ENCODE measurements at regions not wholly inside any gene's neighbourhood (a gene's known extent, or its start where the extent isn't known, plus 50 kb on each side); places are given as distances from the start of the nearest gene placed in this dataset.
"Not testable (repeated sequence)": the region's sequence is repeated elsewhere in the genome, so short reads cannot be mapped to it uniquely, and the experiment has no call there.

- peaks cover 10% of the 10 kb centered on the region for H3K9me3 Mint-ChIP-seq
- no peak for DNase-seq (ENCODE audit: low spot score)
- H3K27me3 Mint-ChIP-seq (ENCODE audit: low read depth) = no peaks in the 10 kb centered on the region
- H3K27ac Mint-ChIP-seq = no peak overlapping the region
- H3K4me1 Mint-ChIP-seq (ENCODE audit: low read depth) = no peaks in the 10 kb centered on the region
- peaks cover 2% of the 10 kb centered on the region for H3K36me3 Mint-ChIP-seq (ENCODE audit: low read depth)
- H3K4me3 Mint-ChIP-seq = no peak overlapping the region
Observed at GRCh38 chr6:14582749-14583148, 465.2 kb downstream of the CD83 start.

GRCh38 chr6:14583826-14584225, 466.3 kb downstream of the CD83 start:
- Mint-ChIP-seq H3K4me1 (ENCODE audit: low read depth) (no peaks in the 10 kb centered on the region), H3K36me3 (ENCODE audit: low read depth) (peaks cover 2% of the 10 kb centered on the region), H3K9me3 (peaks cover 10% of the 10 kb centered on the region), H3K27ac (no peak overlapping the region), H3K27me3 (ENCODE audit: low read depth) (no peaks in the 10 kb centered on the region), H3K4me3 (no peak overlapping the region)
- DNase-seq (ENCODE audit: low spot score) = no peak

- Mint-ChIP-seq H3K4me3 (no peak overlapping the region), H3K4me1 (ENCODE audit: low read depth) (peaks cover 3% of the 10 kb centered on the region), H3K27me3 (ENCODE audit: low read depth) (no peaks in the 10 kb centered on the region), H3K27ac (no peak overlapping the region), H3K9me3 (peaks cover 10% of the 10 kb centered on the region), H3K36me3 (ENCODE audit: low read depth) (peaks cover 2% of the 10 kb centered on the region)
- DNase-seq (ENCODE audit: low spot score) = no peak
Observed at GRCh38 chr6:14584450-14584849, 466.9 kb downstream of the CD83 start.

GRCh38 chr6:14585689-14586088, 468.1 kb downstream of the CD83 start:
- Mint-ChIP-seq H3K4me3 (no peak overlapping the region), H3K4me1 (ENCODE audit: low read depth) (peaks cover 6% of the 10 kb centered on the region), H3K27me3 (ENCODE audit: low read depth) (no peaks in the 10 kb centered on the region), H3K36me3 (ENCODE audit: low read depth) (peaks cover 2% of the 10 kb centered on the region), H3K27ac (no peak overlapping the region), H3K9me3 (peaks cover 6% of the 10 kb centered on the region)
- no peak for DNase-seq (ENCODE audit: low spot score)

DNA sequence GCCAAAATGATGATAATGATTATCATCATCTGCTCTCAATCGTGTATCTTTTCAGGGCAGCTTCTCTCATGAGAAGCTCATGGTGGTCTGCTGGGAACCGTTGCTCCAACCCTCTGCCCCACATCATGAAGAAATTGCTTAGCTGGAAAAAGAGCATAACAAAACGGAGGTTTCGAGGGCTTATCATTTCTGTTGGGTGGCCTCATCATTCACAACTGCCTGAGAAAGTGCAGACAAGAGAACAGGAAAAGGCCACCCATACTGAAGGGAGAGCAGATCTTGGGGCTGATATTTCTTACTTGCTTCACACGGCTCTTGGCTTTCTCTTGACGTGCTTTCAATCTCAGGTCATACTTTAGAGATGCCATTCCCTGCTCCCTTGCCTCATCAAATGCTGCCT, 471.6 kb downstream of the CD83 start:
- no peaks in the 10 kb centered on the region for H3K27me3 Mint-ChIP-seq (ENCODE audit: low read depth)
- no peaks in the 10 kb centered on the region for H3K9me3 Mint-ChIP-seq
- no peak overlapping the region for H3K4me3 Mint-ChIP-seq
- no peak overlapping the region for H3K27ac Mint-ChIP-seq
- no peaks in the 10 kb centered on the region for H3K36me3 Mint-ChIP-seq (ENCODE audit: low read depth)
- peaks cover 7% of the 10 kb centered on the region for H3K4me1 Mint-ChIP-seq (ENCODE audit: low read depth)
- no peak for DNase-seq (ENCODE audit: low spot score)

DNA sequence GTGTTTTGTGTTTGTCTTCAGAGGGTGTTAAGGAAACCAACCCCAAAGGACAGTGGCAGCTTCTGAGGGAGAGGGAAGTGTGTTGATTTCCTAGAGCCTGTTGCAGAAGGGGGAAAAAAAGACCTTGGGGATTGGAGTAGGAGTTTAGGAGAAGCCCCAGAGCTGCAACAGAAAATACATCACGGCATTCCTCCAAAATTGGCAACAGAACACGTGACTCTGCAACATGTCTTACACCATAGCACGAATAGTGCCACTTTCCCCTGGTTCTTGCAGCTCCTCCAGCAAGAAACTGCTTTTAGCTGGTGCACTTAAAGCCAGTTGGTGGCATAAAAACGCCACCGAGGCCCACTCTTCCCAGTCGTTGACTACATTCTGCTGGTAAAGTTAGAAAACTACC, 473.0 kb downstream of the CD83 start:
- Mint-ChIP-seq H3K4me3 (no peak overlapping the region), H3K4me1 (ENCODE audit: low read depth) (peaks cover 7% of the 10 kb centered on the region), H3K9me3 (peaks cover 3% of the 10 kb centered on the region), H3K27ac (no peak overlapping the region), H3K27me3 (ENCODE audit: low read depth) (no peaks in the 10 kb centered on the region), H3K36me3 (ENCODE audit: low read depth) (no peaks in the 10 kb centered on the region)
- DNase-seq (ENCODE audit: low spot score) = no peak

- Mint-ChIP-seq H3K27me3 (ENCODE audit: low read depth) (no peaks in the 10 kb centered on the region), H3K4me3 (no peak overlapping the region), H3K36me3 (ENCODE audit: low read depth) (no peaks in the 10 kb centered on the region), H3K4me1 (ENCODE audit: low read depth) (peaks cover 12% of the 10 kb centered on the region), H3K27ac (no peak overlapping the region), H3K9me3 (peaks cover 11% of the 10 kb centered on the region)
- DNase-seq (ENCODE audit: low spot score) = no peak
Observed at GRCh38 chr6:14591998-14592397, 474.4 kb downstream of the CD83 start.

DNA sequence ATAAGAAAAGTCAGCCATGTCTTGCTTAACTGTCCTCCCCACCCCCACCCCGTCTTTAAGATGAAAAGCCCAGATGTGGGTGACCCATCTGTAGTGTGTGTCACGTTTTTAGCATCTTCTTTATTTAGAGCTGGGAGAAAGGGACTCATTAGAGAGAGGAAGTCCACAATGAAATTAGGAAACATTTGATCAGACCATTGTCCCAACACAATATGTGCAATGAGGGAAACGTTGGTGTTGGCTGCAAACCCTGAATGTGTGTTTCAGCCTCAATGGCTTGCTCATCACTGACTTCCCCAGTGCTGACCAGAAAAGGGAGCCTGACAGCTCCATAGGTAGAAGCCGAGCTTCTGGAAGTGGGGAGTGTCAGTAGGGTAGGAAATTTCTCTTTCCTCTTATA, 475.7 kb downstream of the CD83 start:
- H3K27me3 Mint-ChIP-seq (ENCODE audit: low read depth) = no peaks in the 10 kb centered on the region
- no peaks in the 10 kb centered on the region for H3K36me3 Mint-ChIP-seq (ENCODE audit: low read depth)

DNA sequence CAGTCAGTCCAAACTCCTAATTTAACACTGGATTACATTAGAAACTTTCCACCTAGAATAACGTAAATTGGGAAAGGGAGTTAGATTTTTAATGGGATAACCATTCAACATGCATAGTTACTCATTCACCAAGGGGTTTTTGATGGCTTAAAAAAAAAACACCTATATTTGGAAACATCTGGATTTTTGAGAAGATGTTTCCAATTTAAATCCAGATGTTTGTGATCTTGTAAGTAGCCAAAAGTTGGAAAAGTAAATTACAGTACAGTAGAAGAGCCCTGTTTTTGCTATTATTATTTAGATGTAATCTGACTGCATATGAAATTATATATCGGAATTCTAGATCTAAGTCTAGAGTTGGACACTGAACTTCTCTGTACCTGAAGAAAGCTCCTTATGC, 478.2 kb downstream of the CD83 start:
- Mint-ChIP-seq H3K27ac (no peak overlapping the region), H3K4me3 (no peak overlapping the region), H3K27me3 (ENCODE audit: low read depth) (no peaks in the 10 kb centered on the region), H3K36me3 (ENCODE audit: low read depth) (peaks cover 1% of the 10 kb centered on the region), H3K9me3 (peaks cover 24% of the 10 kb centered on the region), H3K4me1 (ENCODE audit: low read depth) (peaks cover 7% of the 10 kb centered on the region)
- DNase-seq (ENCODE audit: low spot score) = no peak

More for the DNA sequence above, 475.7 kb downstream of the CD83 start:
- H3K4me3 Mint-ChIP-seq = no peak overlapping the region
- H3K27ac Mint-ChIP-seq = no peak overlapping the region
- peaks cover 11% of the 10 kb centered on the region for H3K9me3 Mint-ChIP-seq
- no peak for DNase-seq (ENCODE audit: low spot score)
- peaks cover 12% of the 10 kb centered on the region for H3K4me1 Mint-ChIP-seq (ENCODE audit: low read depth)

- peak; percentile 8 for DNase-seq (ENCODE audit: low spot score)
- Mint-ChIP-seq H3K9me3 (peaks cover 24% of the 10 kb centered on the region), H3K36me3 (ENCODE audit: low read depth) (peaks cover 1% of the 10 kb centered on the region)
Observed at GRCh38 chr6:14596410-14596809, 478.8 kb downstream of the CD83 start.

GRCh38 chr6:14597090-14597489, 479.5 kb downstream of the CD83 start:
- DNase-seq (ENCODE audit: low spot score) = no peak
- Mint-ChIP-seq H3K36me3 (ENCODE audit: low read depth) (peaks cover 1% of the 10 kb centered on the region), H3K27me3 (ENCODE audit: low read depth) (no peaks in the 10 kb centered on the region), H3K27ac (no peak overlapping the region), H3K9me3 (peaks cover 24% of the 10 kb centered on the region), H3K4me1 (ENCODE audit: low read depth) (peaks cover 5% of the 10 kb centered on the region), H3K4me3 (no peak overlapping the region)

More at GRCh38 chr6:14596410-14596809, 478.8 kb downstream of the CD83 start:
- Mint-ChIP-seq H3K4me3 (no peak overlapping the region), H3K4me1 (ENCODE audit: low read depth) (peaks cover 7% of the 10 kb centered on the region), H3K27ac (no peak overlapping the region), H3K27me3 (ENCODE audit: low read depth) (no peaks in the 10 kb centered on the region)

- Mint-ChIP-seq H3K36me3 (ENCODE audit: low read depth) (peaks cover 1% of the 10 kb centered on the region), H3K9me3 (peaks cover 24% of the 10 kb centered on the region), H3K4me3 (no peak overlapping the region), H3K27ac (no peak overlapping the region), H3K4me1 (ENCODE audit: low read depth) (peaks cover 5% of the 10 kb centered on the region), H3K27me3 (ENCODE audit: low read depth) (no peaks in the 10 kb centered on the region)
- DNase-seq (ENCODE audit: low spot score) = no peak
Observed at GRCh38 chr6:14598017-14598864, 480.7 kb downstream of the CD83 start.

- not testable (repeated sequence) for H3K27me3 Mint-ChIP-seq (ENCODE audit: low read depth); DNase-seq (ENCODE audit: low spot score); H3K36me3 Mint-ChIP-seq (ENCODE audit: low read depth); H3K4me3 Mint-ChIP-seq; H3K4me1 Mint-ChIP-seq (ENCODE audit: low read depth); H3K27ac Mint-ChIP-seq
- H3K9me3 Mint-ChIP-seq = peaks cover 24% of the 10 kb centered on the region
Observed at GRCh38 chr6:14600306-14600705, 482.7 kb downstream of the CD83 start.

DNA sequence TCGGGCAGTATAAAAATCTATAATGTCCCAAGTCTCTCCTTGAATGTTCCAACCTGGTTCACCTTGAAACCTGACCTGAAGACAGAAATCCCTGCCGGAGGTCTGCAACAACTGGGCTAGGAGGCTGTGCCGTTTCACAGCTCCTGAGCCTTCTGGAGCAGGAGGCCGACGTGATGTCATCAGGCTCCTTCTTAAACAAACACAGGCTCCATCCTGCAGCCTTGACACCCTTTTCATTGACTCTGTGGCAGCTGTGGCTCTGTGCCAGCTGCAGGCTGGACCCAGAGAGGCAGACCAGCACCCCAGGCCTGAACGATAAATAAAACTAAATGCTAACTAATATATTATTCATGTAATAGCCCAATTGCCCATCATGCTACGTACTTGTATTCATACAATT, 483.9 kb downstream of the CD83 start:
- H3K9me3 Mint-ChIP-seq = peaks cover 13% of the 10 kb centered on the region

GRCh38 chr6:14606353-14606752, 488.8 kb downstream of the CD83 start:
- DNase-seq (ENCODE audit: low spot score) = no peak
- no peaks in the 10 kb centered on the region for H3K27me3 Mint-ChIP-seq (ENCODE audit: low read depth)
- no peaks in the 10 kb centered on the region for H3K36me3 Mint-ChIP-seq (ENCODE audit: low read depth)
- H3K9me3 Mint-ChIP-seq = peaks cover 5% of the 10 kb centered on the region
- H3K4me1 Mint-ChIP-seq (ENCODE audit: low read depth) = no peaks in the 10 kb centered on the region
- H3K27ac Mint-ChIP-seq = no peak overlapping the region
- no peak overlapping the region for H3K4me3 Mint-ChIP-seq

More for the DNA sequence above, 483.9 kb downstream of the CD83 start:
- Mint-ChIP-seq H3K36me3 (ENCODE audit: low read depth) (peaks cover 1% of the 10 kb centered on the region), H3K27ac (no peak overlapping the region), H3K4me1 (ENCODE audit: low read depth) (peaks cover under 1% of the 10 kb centered on the region), H3K4me3 (no peak overlapping the region), H3K27me3 (ENCODE audit: low read depth) (no peaks in the 10 kb centered on the region)
- no peak for DNase-seq (ENCODE audit: low spot score)

All from T-helper 2 cell treated with Interferon-gamma antibody and Interleukin-4, amounts not matched to agents 5 μg/mL and 100 μg/mL, for 36 hours (primary cell).